Activated CD4-positive, alpha-beta T cell treated with anti-CD3 and anti-CD28 coated beads, Interleukin-2, amount 10 ng/mL, durations not matched to agents 24 days and 14 days (primary cell): ENCODE measurements at regions not wholly inside any gene's neighbourhood (a gene's known extent, or its start where the extent isn't known, plus 50 kb on each side); places are given as distances from the start of the nearest gene placed in this dataset.

Experiments used
- DNase-seq: peaks from one replicate; pipeline ENCODE4 v3.0.0; 2022
- H3K27ac Mint-ChIP-seq: one replicate; pipeline ENCODE4 v1.8.0; 2022; ENCODE audit warnings: mild to moderate bottlenecking, mixed read lengths
- H3K27me3 Mint-ChIP-seq: one replicate; pipeline ENCODE4 v1.8.0; 2022; ENCODE audit warnings: mixed read lengths
- H3K36me3 Mint-ChIP-seq: one replicate; pipeline ENCODE4 v1.8.0; 2022; ENCODE audit warnings: low read depth, mild to moderate bottlenecking, mixed read lengths
- H3K4me1 Mint-ChIP-seq: one replicate; pipeline ENCODE4 v1.8.0; 2021; ENCODE audit warnings: mixed read lengths
- H3K4me3 Mint-ChIP-seq: one replicate; pipeline ENCODE4 v1.8.0; 2022; ENCODE audit warnings: mild to moderate bottlenecking, moderate library complexity, mixed read lengths
- H3K9me3 Mint-ChIP-seq: one replicate; pipeline ENCODE4 v1.8.0; 2021; ENCODE audit warnings: mixed read lengths
- intact Hi-C: fragments of 100-400 bp; cut with micrococcal nuclease; formaldehyde crosslinking; loops from one replicate; pipeline ENCODE4 v1.15.1; 2023

- Mint-ChIP-seq H3K4me3 (no peak overlapping the region), H3K36me3 (no peaks in the 10 kb centered on the region), H3K4me1 (no peaks in the 10 kb centered on the region), H3K9me3 (peaks cover 3% of the 10 kb centered on the region), H3K27ac (no peak overlapping the region), H3K27me3 (no peaks in the 10 kb centered on the region)
- DNase-seq, result no peak
- intact Hi-C loops, result no loop called here
Measured at GRCh38 chr13:63972328-63972727, 2556.7 kb upstream of the PCDH20 start.

DNA sequence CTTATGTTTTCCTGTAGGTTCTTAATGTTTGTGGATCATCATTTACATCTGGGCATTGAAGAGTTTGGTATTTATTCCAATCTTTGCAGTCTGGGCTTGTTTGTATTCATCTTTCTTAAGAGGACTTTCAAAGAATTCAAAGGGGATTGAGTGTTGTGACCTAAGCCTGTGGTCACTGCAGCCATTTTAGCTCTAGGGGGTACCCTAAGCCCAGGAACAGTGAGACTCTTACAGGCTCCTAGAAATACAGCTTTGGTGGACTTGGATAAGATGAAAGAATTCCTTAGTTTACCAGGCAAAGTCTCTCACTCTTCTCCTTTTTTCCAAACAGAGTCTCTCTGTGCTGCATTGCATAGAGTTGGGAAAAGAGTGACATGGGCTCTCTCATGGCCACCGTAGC is 2539.0 kb upstream of the PCDH20 start:
- no peaks in the 10 kb centered on the region for H3K36me3 Mint-ChIP-seq
- DNase-seq, result no peak
- H3K27ac Mint-ChIP-seq, result no peak overlapping the region
- no peaks in the 10 kb centered on the region for H3K4me1 Mint-ChIP-seq
- peaks cover 4% of the 10 kb centered on the region for H3K9me3 Mint-ChIP-seq
- intact Hi-C loops, result no loop called here
- H3K27me3 Mint-ChIP-seq, result no peaks in the 10 kb centered on the region
- H3K4me3 Mint-ChIP-seq, result no peak overlapping the region

GRCh38 chr13:63948045-63948444 is 2532.4 kb upstream of the PCDH20 start:
- Mint-ChIP-seq H3K4me3 (no peak overlapping the region), H3K4me1 (no peaks in the 10 kb centered on the region), H3K27me3 (no peaks in the 10 kb centered on the region), H3K36me3 (no peaks in the 10 kb centered on the region), H3K27ac (no peak overlapping the region), H3K9me3 (peaks cover 4% of the 10 kb centered on the region)
- DNase-seq, result no peak
- intact Hi-C loops, result no loop called here

- no peaks in the 10 kb centered on the region for H3K9me3 Mint-ChIP-seq
- H3K4me1 Mint-ChIP-seq, result no peaks in the 10 kb centered on the region
- H3K27ac Mint-ChIP-seq, result no peak overlapping the region
- no peaks in the 10 kb centered on the region for H3K36me3 Mint-ChIP-seq
- H3K27me3 Mint-ChIP-seq, result no peaks in the 10 kb centered on the region
- intact Hi-C loops, result no loop called here
- no peak for DNase-seq
- no peak overlapping the region for H3K4me3 Mint-ChIP-seq
Measured at GRCh38 chr13:63944911-63945310, 2529.3 kb upstream of the PCDH20 start.

DNA sequence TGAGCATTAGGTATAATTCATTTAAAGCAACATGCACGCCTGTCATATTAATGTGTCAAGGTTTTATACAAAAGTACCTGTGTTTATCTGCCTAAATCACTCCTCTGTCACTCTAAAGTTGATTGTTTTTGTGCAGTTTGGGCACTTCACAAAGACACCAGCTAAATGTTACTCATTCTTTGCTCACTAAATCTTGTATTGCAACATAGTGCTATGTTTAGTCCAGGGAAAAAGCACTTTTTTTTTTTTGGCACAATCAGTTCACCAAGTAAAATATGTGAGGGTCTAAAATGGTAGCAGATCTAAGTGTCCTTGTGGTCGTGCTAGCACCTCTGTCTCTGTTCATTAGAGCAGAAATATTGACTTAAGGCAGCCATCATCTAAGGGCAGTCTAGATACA is 2526.7 kb upstream of the PCDH20 start:
- Mint-ChIP-seq H3K4me1 (no peaks in the 10 kb centered on the region), H3K36me3 (no peaks in the 10 kb centered on the region), H3K27ac (no peak overlapping the region), H3K4me3 (no peak overlapping the region), H3K27me3 (no peaks in the 10 kb centered on the region), H3K9me3 (no peaks in the 10 kb centered on the region)
- DNase-seq, result no peak
- intact Hi-C loops, result no loop called here

GRCh38 chr13:63938851-63939250 is 2523.2 kb upstream of the PCDH20 start:
- Mint-ChIP-seq H3K4me3 (no peak overlapping the region), H3K36me3 (no peaks in the 10 kb centered on the region), H3K27me3 (no peaks in the 10 kb centered on the region), H3K4me1 (no peaks in the 10 kb centered on the region), H3K27ac (no peak overlapping the region), H3K9me3 (peaks cover 14% of the 10 kb centered on the region)
- intact Hi-C loops, result no loop called here
- no peak for DNase-seq

GRCh38 chr13:63910511-63910910 is 2494.9 kb upstream of the PCDH20 start:
- H3K27me3 Mint-ChIP-seq, result no peaks in the 10 kb centered on the region
- H3K36me3 Mint-ChIP-seq, result no peaks in the 10 kb centered on the region
- H3K4me3 Mint-ChIP-seq, result no peak overlapping the region
- H3K4me1 Mint-ChIP-seq, result no peaks in the 10 kb centered on the region
- H3K9me3 Mint-ChIP-seq, result no peaks in the 10 kb centered on the region
- intact Hi-C loops, result no loop called here
- H3K27ac Mint-ChIP-seq, result no peak overlapping the region
- no peak for DNase-seq

DNA sequence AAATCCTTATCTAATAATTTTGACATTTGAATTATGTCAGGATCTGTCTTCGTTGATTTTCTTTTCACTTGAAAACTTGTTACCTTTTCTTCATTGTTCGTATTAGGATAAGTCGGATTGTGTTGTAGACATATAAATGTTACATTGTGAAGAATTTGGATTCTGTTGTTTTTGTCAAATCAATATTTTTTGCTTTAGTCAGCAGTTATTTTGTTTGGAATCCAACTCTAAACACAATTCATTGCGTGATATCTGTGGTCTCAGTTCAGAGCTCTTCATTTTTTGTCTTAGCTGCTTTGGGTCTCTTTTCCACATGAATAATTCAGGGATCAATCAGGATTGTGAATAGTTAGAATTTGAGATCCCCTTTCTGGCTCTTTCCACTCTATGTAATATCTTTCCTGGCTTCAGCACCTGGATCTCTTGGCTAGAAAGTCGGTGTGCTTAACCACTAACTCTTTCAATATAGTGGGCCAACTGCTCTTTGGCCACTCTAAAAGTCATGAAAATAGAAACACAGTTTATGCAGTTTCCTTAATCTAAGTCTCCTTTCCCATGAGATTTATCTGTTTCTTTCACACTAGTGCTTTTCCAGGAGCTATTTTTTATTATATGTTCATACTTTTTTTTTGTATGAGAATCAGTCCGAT is 2494.2 kb upstream of the PCDH20 start:
- Mint-ChIP-seq H3K36me3 (no peaks in the 10 kb centered on the region), H3K27ac (no peak overlapping the region)
- intact Hi-C loops, result no loop called here

DNA sequence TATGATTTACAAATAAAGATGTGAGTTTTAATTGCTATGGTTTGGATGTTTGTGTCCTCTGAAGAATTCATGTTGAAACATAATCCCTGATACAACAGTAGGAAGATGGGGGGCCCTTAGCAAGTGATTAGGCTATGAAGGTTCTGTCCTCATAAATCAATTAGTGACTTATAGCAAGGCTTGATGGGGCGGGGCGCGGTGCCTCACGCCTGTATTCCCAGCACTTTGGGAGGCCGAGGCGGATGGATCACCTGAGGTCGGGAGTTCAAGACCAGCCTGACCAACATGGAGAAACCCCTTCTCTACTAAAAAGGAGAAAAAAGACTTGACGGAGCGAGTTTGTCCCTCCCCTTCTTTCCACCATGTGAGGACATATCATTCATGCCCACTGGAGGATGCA is 2486.5 kb upstream of the PCDH20 start:
- no peak overlapping the region for H3K4me3 Mint-ChIP-seq
- no peak overlapping the region for H3K27ac Mint-ChIP-seq
- DNase-seq, result no peak
- H3K36me3 Mint-ChIP-seq, result no peaks in the 10 kb centered on the region
- no peaks in the 10 kb centered on the region for H3K9me3 Mint-ChIP-seq
- H3K4me1 Mint-ChIP-seq, result no peaks in the 10 kb centered on the region
- intact Hi-C loops, result no loop called here
- H3K27me3 Mint-ChIP-seq, result no peaks in the 10 kb centered on the region

More for the DNA sequence above, 2494.2 kb upstream of the PCDH20 start:
- no peaks in the 10 kb centered on the region for H3K27me3 Mint-ChIP-seq
- no peaks in the 10 kb centered on the region for H3K4me1 Mint-ChIP-seq
- H3K9me3 Mint-ChIP-seq, result no peaks in the 10 kb centered on the region
- no peak for DNase-seq
- no peak overlapping the region for H3K4me3 Mint-ChIP-seq

DNA sequence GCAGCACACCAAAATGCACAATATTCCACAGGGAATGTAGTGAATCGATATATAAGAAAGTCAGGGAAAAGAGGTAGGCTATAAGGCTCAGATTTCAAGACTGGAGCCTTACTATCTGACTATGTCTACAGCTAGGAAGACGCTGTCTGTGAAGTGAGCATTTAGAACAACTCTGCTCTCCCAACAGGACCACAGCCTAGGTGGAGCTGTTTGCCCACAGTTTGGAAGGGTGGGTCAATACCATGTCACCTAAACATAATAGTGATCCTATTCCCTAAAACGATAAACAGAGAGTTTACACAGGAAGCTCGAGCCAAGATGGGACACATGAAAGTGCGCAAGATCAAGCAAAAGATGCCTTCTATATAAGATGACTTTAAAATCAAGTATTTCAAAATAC is 2486.0 kb upstream of the PCDH20 start:
- Mint-ChIP-seq H3K36me3 (no peaks in the 10 kb centered on the region), H3K27me3 (no peaks in the 10 kb centered on the region), H3K27ac (no peak overlapping the region), H3K9me3 (no peaks in the 10 kb centered on the region), H3K4me1 (no peaks in the 10 kb centered on the region), H3K4me3 (no peak overlapping the region)
- DNase-seq, result no peak
- intact Hi-C loops, result no loop called here

GRCh38 chr13:63900406-63900805 is 2484.8 kb upstream of the PCDH20 start:
- Mint-ChIP-seq H3K36me3 (no peaks in the 10 kb centered on the region), H3K9me3 (no peaks in the 10 kb centered on the region), H3K27ac (no peak overlapping the region), H3K4me3 (no peak overlapping the region), H3K27me3 (no peaks in the 10 kb centered on the region), H3K4me1 (no peaks in the 10 kb centered on the region)
- DNase-seq, result no peak
- intact Hi-C loops, result no loop called here

DNA sequence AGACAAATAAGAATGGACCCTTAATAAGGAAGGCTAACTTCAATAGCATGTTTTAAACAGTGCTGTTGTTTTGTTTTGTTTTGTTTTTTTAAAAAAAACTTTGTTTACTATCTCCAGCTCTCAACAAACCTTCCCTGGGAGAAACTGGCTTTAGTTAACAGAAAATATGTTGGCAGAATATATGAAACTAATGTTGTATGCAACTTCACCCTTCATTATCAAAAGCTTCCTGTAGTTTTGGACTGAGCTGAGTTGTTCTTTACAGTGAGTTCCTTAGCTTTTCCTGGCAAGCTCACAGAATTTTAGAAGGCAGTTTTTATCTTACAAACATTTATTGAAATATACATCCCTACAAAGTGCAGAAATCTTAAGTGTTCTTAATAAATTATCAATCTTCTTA is 2480.7 kb upstream of the PCDH20 start:
- intact Hi-C loops, result no loop called here
- DNase-seq, result no peak
- Mint-ChIP-seq H3K27ac (no peak overlapping the region), H3K4me1 (no peaks in the 10 kb centered on the region), H3K4me3 (no peak overlapping the region), H3K36me3 (no peaks in the 10 kb centered on the region), H3K27me3 (no peaks in the 10 kb centered on the region), H3K9me3 (no peaks in the 10 kb centered on the region)

DNA sequence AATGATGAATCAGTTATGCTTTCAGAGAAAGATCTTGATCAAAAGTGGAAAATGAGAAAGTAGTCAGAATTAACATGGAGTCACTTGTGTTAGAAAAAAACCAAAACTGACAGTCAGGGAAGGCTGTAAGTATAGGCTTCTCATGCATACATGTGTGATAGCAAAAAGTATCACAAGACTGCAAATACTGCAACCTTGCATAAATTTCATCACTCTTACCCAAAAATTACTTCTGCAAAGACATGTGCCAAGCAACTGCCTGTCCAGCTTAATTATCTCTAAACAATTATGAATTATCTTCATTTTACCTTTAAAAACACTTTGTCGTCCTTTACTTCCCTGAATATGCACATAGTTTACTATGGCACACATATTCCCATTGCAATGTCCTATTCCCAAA is 2466.4 kb upstream of the PCDH20 start:
- Mint-ChIP-seq H3K4me3 (no peak overlapping the region), H3K4me1 (no peaks in the 10 kb centered on the region), H3K36me3 (no peaks in the 10 kb centered on the region), H3K9me3 (peaks cover 3% of the 10 kb centered on the region), H3K27ac (no peak overlapping the region), H3K27me3 (no peaks in the 10 kb centered on the region)
- intact Hi-C loops, result no loop called here
- DNase-seq, result no peak

DNA sequence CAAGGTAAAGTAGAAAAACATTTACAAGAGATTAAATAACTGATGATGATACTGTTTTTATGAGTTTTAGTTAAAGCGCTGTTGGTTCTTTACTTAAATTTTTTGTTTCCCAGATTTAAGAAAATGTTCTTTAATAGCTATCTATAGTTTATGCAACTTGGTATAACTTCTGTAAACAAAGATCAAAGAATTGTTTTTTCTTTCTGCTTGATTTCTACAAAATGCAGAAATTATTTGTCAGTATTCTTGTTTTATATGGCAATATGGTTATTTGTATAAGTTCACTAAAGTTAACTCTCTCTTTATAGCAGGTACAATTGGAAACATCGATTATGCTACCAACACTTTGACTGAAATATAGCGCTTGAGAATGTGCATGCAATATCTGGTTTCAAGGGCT is 2465.1 kb upstream of the PCDH20 start:
- no peak overlapping the region for H3K4me3 Mint-ChIP-seq
- H3K27ac Mint-ChIP-seq, result no peak overlapping the region
- no peak for DNase-seq
- intact Hi-C loops, result no loop called here
- H3K36me3 Mint-ChIP-seq, result no peaks in the 10 kb centered on the region
- H3K27me3 Mint-ChIP-seq, result no peaks in the 10 kb centered on the region
- H3K9me3 Mint-ChIP-seq, result peaks cover 3% of the 10 kb centered on the region
- H3K4me1 Mint-ChIP-seq, result no peaks in the 10 kb centered on the region

DNA sequence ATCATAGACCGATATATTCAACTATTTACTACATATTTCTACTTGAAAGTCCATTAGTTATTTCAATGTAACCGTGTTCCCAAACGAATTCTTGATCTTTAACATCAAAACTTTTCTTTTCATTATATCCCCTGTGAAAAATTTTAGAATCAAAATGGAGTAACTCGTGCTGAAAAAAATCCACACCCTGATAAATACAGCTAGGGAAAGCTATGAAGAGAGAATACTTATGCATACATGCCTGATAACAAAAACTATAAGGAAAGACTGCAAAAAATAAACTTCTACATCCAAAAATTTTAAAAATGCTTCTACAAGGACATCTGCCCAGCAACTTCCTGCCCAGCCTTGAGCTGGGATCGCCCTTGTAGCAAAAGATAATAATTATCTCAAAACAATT is 2458.3 kb upstream of the PCDH20 start:
- H3K36me3 Mint-ChIP-seq, result no peaks in the 10 kb centered on the region
- intact Hi-C loops, result no loop called here
- DNase-seq, result no peak
- H3K27ac Mint-ChIP-seq, result no peak overlapping the region
- H3K9me3 Mint-ChIP-seq, result peaks cover 7% of the 10 kb centered on the region
- H3K27me3 Mint-ChIP-seq, result no peaks in the 10 kb centered on the region
- H3K4me3 Mint-ChIP-seq, result no peak overlapping the region
- H3K4me1 Mint-ChIP-seq, result no peaks in the 10 kb centered on the region
